Daoy (cell line): ENCODE measurements at regions not wholly inside any gene's neighbourhood (a gene's known extent, or its start where the extent isn't known, plus 50 kb on each side); places are given as distances from the start of the nearest gene placed in this dataset.

ENCODE experiments used
- DNase-seq: peaks from one replicate; pipeline ENCODE4 v3.0.0-alpha.2; 2015; ENCODE audit warnings: low read depth

GRCh38 chr4:126776361-126776760, 856.4 kb upstream of the INTU start:
- no peak for DNase-seq

GRCh38 chr4:126777649-126778048, 855.1 kb upstream of the INTU start:
- DNase-seq = peak; percentile 12

GRCh38 chr4:126778348-126778747, 854.4 kb upstream of the INTU start:
- peak; percentile 25 for DNase-seq

GRCh38 chr4:126779001-126779400, 853.8 kb upstream of the INTU start:
- DNase-seq = no peak

GRCh38 chr4:126779436-126780166, 853.2 kb upstream of the INTU start:
- no peak for DNase-seq

GRCh38 chr4:126783191-126783590, 849.6 kb upstream of the INTU start:
- DNase-seq = no peak

GRCh38 chr4:126784966-126785580, 847.7 kb upstream of the INTU start:
- peak; percentile 6 for DNase-seq

- no peak for DNase-seq
Observed at GRCh38 chr4:126790633-126791032, 842.1 kb upstream of the INTU start.

GRCh38 chr4:126794363-126794762, 838.4 kb upstream of the INTU start:
- no peak for DNase-seq

GRCh38 chr4:126798214-126798613, 834.5 kb upstream of the INTU start:
- DNase-seq = no peak

- DNase-seq = no peak
Observed at GRCh38 chr4:126799416-126799815, 833.3 kb upstream of the INTU start.

GRCh38 chr4:126799971-126800574, 832.7 kb upstream of the INTU start:
- no peak for DNase-seq

- no peak for DNase-seq
Observed at GRCh38 chr4:126800575-126801141, 832.1 kb upstream of the INTU start.

- no peak for DNase-seq
Observed at GRCh38 chr4:126807132-126807531, 825.6 kb upstream of the INTU start.

GRCh38 chr4:126812076-126812475, 820.7 kb upstream of the INTU start:
- no peak for DNase-seq

- DNase-seq = no peak
Observed at GRCh38 chr4:126820631-126821030, 812.1 kb upstream of the INTU start.

- no peak for DNase-seq
Observed at GRCh38 chr4:126821152-126821551, 811.6 kb upstream of the INTU start.

- DNase-seq = no peak
Observed at GRCh38 chr4:126825083-126825482, 807.7 kb upstream of the INTU start.

- no peak for DNase-seq
Observed at GRCh38 chr4:126827669-126828068, 805.1 kb upstream of the INTU start.

GRCh38 chr4:126834854-126835253, 797.9 kb upstream of the INTU start:
- no peak for DNase-seq

GRCh38 chr4:126838941-126839679, 793.6 kb upstream of the INTU start:
- no peak for DNase-seq

GRCh38 chr4:126843492-126844067, 789.2 kb upstream of the INTU start:
- DNase-seq = no peak
